Body of pancreas (tissue), 4 donors: ENCODE measurements at regions not wholly inside any gene's neighbourhood (a gene's known extent, or its start where the extent isn't known, plus 50 kb on each side); places are given as distances from the start of the nearest gene placed in this dataset.
"Not testable (repeated sequence)": the region's sequence is repeated elsewhere in the genome, so short reads cannot be mapped to it uniquely, and the experiment has no call there.

ENCODE experiments used
- CTCF ChIP-seq, 7 experiments: fragments of 450-650 bp in 4 of 7; fragments of 200-600 bp in 3 of 7; sonication (generic) in 3 of 7; IDR thresholded peaks; one replicate each; pipeline ENCODE4 v1.5.1; 2016 to 2019; ENCODE audit warnings: antibody characterized with exemption in 7 of 7
- POLR2A ChIP-seq, 3 donors: fragments of 450-650 bp; IDR thresholded peaks; one replicate each; pipeline ENCODE4 v1.6.1; 2016; ENCODE audit warnings: antibody characterized with exemption in 3 of 3, mild to moderate bottlenecking in 2 of 3

DNA sequence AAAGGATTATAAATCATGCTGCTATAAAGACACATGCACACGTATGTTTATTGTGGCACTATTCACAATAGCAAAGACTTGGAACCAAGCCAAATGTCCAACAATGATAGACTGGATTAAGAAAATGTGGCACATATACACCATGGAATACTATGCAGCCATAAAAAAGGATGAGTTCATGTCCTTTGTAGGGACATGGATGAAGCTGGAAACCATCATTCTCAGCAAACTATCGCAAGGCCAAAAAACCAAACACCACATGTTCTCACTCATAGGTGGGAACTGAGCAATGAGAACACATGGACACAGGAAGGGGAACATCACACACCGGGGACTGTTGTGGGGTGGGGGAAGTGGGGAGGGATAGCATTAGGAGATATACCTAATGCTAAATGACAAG lies 127.1 kb upstream of the GRAMD2B start:
- not testable (repeated sequence) for TF ChIP-seq CTCF, POLR2A (IDR thresholded peaks at IDR 0.05)
